DMS114 treated with DMSO at 0.1 percent for 48 hours (cell line): ENCODE measurements at regions not wholly inside any gene's neighbourhood (a gene's known extent, or its start where the extent isn't known, plus 50 kb on each side); places are given as distances from the start of the nearest gene placed in this dataset.
"Not testable (repeated sequence)": the region's sequence is repeated elsewhere in the genome, so short reads cannot be mapped to it uniquely, and the experiment has no call there.

Experiments
- DNase-seq: peaks from one replicate; lab custom pipeline; 2025; ENCODE audit not compliant: unreplicated experiment; lab: John Stamatoyannopoulos, UW

DNA sequence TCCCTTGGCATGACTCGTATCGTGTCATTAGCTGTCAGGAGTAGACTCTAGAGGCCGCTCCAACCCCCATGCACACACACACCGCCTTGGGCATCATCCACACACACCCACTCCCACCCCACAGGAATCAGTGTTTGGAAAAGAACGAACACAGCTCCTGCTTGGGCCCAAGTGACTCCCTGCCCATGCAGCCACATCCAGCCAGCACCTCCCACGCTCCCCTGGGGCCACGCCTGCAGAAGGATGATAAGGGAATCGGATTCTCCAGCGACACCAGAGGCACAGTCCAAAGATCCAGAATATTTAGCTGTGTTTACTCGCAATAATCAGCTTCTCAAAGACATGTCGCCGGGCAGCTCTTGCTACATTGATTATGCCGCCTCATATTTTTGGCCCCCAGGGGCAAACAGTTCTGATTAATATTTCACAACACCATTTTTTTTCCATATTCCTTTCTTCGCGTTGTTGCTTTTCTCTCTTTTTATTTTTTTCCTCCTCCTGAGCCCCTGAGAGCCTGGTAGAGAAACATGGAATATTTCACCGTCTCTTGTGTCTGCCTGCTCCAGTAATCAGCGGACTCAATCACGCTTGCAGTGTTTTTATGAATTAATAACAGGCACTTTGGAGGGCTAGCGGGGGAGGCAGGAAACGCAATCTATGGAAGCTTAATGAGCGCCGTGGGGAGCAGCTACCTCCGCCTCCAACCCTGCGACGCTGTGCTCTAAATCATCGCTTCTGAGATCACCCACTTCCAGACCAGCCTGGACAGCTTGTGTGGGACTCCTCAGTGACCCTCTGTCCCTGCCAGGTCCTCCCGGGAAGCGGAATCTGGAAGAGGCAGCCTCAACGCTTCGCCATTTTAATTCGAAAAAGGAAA, 221.4 kb downstream of the TLE3 start:
- no peak for DNase-seq

DNA sequence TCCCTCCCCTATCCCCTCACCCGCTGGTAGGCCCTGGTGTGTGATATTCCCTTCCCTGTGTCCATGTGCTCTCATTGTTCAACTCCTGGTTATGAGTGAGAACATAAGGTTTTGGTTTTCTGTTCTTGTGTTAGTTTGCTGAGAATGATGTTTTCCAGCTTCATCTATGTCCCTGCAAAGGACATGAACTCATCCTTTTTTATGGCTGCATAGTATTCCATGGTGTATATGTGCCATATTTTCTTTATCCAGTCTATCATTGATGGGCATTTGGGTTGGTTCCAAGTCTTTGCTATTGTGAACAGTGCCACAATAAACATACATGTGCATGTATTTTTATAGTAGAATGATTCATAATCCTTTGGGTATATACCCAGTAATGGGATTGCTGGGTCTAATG, 217.8 kb downstream of the TLE3 start:
- not testable (repeated sequence) for DNase-seq

DNA sequence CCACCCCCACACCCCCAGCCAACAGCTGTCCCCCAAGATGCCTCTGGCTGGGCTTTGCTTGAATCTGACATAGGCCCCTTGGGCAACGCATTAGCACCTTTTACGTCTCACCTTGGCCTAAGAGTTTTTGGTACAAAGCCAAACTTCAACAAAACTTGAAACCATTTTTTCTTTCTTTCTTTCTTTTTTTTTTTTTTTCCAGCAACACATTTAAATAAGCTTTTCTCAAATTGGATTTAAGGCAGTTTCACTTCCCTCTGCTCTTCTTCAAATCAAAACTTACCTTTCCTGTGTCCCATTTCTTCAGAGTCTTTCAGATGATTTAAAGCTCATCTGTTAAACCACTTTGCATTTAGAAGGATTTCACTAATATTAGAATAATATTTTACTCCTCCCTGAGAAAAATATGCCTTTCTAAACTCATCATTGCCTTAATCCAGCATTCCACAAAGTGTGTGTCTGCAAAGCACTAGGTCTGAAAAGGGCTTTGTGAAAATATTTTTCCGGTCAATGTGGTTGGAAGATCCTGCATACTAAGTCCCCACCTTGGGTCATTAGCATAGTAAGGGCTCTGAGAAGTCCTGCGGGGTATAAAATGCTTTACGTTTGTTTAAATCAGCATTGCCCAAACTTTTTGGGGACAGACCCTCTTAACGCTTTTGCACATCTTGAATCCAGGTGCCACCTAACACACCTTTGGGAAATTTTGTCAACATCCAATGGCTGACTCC, 217.0 kb downstream of the TLE3 start:
- DNase-seq, result no peak

DNA sequence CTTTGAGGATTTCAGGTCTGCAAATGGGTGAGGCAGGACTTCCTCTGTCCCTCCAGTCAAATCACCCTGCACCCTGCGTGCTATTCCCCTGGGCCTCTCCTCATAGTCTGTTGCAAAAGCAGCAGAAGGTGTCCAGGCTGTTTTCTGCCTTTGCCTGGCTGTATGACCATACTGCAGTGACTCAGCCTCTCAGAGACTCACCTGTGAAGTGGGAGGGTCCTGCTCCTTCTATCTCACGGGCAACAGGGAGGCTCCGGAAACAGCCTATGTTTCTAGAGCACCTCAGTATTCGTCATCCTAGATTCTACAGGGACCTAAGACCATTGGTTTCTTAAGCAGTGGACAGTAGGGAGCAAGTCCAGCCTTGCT, 216.4 kb downstream of the TLE3 start:
- DNase-seq, result no peak

DNA sequence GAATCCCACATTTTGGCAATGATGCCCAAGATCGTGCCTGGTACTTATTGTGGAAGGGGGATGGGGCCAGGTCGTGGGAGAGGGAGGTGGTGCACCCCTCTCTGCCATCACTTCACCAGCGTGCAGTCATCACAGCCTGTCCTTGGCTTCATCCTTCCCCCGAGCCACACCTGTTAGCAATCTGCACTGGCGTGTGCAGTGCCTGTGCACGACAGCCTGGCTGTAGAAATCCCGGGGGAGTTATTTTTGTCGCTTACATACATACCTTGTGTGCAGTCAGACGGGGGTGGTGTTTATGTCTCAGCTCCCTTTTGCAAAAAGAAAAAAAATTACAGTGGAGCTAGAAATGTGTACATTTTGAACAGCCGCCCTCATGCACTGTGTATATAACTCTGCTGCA, 216.0 kb downstream of the TLE3 start:
- no peak for DNase-seq

DNA sequence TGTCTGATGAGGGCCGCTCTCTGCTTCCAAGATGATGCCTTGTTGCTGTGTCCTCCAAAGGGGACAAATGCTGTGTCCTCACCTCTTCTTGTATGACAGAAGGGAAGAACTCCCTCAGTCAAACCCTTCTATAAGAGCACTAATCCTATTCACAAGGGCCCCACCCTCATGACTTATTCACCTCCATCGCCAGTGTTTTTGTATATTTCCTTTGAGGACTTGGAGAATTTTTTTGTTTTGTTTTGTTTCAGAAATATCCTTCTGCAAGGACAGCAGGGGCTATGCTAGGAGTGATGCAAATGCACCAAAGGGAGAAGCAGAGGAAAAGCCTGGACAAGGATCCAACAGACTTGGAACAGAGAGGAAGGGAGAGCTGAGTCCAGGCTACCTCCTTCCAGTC, 214.4 kb downstream of the TLE3 start:
- DNase-seq, result no peak

DNA sequence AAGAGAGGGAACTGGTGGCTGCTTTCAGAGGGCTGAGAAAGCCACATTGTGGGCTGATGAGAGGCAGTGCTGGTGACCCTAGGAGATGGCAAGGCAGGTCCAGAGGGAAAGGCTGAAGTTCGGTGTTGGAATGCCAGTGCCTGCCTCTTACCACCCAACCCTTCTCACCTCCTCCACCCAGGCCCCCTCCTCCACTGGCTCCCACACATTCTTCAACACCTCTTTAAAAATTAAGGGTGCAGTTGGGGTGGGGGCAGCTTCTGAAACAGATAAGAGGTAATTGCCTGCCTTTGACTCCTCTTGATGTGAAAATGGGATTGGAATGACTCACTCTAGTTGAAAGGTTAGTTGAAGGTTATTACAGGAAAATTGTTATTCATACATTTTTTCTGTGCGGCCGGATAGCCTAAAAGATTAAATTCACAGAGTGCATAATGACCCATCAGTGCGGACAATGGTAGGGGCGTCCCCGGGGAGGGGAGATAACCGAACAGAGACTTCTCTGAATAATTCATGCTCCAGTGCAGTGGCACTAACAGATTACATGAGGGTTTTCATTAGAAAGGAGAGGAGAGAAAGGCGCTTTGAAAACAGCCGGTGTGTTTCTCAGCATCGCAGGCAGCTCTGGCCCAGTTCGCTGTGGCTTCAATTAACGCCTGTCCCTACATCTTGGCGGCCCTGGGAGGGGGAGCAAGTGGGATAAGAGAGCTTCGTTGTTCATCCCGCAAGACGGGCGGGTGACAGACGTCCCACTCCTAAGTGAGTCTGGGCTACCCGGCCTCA, 212.4 kb downstream of the TLE3 start:
- DNase-seq, result no peak

DNA sequence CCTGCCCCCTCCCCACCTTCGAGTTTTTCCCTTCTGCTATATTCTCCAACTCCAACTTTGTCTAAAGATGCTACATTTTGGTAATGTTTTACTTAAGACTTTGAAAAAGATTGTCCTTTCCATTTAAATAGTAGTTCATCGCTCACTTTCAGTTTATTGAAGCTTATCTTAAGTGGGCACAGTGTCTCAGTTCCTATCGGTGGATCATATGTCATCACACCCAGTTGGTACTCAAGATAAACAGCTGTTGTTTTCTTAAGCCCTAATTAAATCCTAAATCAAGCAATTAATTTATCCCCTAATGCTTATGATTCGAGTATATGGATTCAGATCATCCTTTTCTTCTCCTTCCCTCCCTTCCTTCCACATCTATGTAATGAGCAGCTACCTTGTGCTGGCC, 210.7 kb downstream of the TLE3 start:
- DNase-seq, result no peak

DNA sequence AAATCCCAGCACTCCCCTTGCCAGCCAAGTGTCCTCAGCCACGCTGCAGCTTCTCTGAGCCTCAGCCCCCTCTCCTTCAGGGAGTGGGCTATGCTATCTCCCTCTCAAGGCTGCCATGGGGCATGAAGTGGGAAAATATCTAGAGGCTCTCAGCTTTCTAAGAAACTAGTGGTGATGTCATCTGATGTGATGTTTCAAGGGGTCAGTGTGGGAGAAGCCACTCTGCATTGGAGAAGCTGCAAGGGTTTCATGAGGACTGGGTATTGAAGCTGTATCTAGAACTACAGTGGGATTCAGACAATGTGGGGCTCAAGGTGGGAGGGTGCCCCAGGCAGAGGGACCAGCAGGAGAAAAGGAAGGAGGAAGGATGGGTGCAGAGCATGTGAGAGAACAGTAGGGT, 210.2 kb downstream of the TLE3 start:
- no peak for DNase-seq

DNA sequence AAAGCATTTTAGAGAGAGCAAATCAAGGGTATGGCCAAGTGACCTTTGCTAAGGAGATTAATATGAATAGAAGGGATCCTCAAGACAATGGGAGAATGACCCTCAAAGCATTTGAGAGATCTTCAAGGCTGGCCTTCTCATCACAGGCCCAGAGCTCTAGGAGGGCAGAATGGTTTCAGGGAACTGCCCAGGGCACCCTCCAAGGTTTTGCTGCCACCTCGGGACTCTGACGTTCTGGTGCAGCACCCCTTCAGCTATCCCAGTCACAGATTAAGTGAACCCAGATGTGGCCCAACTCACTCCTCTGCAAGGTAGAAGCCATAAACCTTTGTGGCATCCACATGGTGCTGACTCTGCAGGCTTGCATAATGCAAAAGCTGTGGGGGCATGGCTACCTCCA, 209.3 kb downstream of the TLE3 start:
- no peak for DNase-seq

DNA sequence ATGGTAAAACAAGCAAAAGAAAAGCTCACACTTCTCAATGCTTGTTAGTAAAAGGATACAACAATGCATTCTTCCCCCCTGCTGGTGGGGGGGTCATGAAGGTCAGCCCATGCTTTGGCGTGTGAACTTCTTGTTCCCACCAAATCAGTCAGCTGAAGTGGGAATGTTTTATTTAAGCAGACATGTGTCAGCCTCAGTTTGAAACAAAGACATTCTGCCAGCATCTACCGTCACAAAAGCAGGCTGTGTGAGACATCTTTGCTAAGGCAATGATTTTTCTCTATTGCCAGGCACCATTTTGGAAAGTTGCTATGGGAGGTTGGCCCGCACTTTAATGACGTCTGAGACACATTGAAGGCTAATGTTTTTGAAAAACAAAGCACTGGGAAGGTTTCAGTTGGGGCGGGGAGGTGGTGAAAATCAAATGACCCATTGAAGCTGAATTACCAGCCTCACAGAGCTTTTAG, 206.6 kb downstream of the TLE3 start:
- no peak for DNase-seq

DNA sequence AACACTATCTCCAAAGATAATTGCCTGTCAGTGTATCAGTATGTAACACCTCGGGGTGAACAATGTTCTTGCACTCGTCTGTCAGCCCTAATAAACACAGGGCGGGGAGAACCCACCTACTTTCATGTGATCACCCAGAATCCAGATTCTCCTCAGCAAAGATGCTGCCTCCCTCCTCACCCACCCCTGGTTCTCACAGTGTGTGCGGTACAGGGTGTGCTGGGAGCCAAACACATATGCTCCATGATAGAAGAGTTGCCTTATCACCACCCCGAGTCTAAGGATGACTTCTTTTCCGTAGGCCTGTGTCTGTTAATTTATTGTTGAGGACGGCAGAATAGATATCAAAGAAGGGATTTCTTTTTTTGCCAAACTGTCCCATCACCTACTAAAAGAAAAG, 206.1 kb downstream of the TLE3 start:
- no peak for DNase-seq

DNA sequence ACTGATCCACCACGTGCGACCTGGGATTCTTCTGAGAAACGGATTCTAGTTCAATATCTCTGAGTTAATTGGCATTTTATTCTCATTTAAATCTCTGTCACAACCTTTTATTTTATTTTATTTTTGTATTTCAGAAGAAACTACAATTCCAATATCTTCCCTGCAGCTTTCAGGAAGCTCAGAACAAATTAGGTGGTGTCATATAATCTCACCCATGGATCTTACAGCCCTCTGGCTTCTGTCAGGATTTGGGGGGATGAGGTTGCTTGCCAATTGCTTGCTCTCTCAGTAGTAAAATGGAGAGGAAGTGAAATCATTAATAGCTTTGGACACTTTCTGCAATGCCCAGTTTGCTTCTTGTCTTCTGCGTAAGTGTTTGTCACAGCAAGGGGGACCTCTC, 205.4 kb downstream of the TLE3 start:
- no peak for DNase-seq

DNA sequence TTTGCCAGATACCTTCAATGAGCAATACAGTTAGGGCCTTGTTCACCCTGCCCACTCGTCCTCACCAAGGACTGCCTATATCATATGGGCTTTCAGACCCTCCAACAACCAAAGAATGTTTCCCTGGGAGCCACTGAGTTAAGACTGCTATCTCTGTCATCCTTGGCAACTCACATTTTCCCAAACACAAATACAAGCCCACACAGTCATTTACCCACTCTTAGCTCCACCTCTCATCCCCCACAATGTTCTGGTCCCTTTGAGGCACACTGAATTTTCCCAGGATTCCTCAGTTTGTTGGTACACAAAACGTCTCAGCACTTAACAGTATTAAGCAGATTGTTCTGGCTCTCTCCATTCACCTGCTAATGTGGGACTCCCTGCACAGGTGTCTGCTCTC, 204.6 kb downstream of the TLE3 start:
- DNase-seq, result no peak

DNA sequence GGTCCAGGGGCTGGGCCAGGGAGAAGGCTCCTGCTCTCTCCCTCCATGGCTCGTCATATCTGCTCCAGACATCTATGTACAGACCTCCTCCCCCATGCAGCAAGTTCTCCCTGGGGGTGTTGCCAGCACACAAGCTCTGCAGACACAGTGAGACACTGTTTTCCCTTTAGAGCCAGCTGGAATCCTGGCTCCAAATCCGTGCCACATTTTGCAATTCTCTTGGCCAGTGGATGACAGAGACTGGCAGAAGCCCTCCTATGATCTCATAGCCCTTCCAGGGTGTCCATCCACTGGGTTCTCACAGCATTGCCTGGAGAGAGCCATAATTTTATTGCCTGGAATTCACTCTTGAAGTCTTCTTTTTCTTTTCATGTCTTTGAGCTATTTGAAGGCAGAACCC, 203.9 kb downstream of the TLE3 start:
- no peak for DNase-seq

DNA sequence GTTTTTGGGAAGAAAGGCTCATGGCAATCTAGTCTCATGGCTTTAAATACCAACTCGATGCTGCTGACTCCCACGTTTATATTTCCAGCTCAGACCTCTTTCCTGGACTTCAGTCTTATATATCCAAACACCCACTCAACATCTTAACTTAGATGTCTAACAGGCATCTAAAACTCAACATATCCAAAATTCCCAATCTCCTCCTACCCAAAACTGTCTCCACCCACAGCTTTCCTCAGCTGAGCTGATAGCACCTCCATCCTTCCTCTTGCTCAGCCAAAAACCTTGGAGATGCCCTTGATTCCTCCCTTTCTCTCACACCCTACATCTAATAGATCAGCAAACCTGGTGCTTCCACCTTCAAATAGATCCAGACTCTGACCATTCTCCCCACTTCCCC, 202.5 kb downstream of the TLE3 start:
- DNase-seq, result no peak

DNA sequence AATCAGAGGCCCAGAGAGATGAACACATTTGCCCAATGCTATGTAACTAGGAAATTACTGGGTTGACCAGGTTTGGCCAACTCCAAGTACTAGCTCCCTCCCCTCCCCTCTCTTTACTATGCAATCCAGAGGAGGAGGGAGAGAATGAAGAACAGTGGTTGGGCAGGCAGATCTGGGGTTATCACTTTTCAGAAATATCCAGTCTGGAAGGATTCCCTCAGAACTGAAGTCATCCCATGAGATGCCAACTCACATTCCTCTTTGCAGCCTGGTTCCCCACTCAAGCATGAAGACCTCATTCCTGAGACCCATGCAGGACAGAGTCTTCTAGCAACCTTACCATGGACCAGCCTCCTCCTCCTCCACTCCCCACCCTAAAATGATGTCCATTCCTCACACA, 201.1 kb downstream of the TLE3 start:
- no peak for DNase-seq

DNA sequence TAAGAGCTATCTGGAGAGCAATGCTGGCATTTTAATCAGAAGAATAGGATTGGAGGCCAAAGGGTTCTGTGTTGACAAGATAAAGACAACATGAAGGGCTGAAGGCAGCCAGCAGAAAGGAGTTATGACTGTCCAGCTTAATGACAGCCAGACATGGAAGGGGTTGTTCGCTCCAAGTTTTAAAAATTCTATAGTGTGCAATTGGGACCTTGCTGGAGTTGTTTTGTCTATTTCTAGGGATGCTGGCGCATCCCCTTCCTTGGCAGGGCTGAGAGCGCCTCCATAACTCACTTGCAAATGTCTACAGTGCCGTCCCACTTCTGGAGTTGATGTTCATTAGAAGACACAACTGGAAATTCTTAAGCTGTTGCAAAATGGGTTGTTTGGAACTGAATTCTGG, 200.7 kb downstream of the TLE3 start:
- DNase-seq, result no peak

DNA sequence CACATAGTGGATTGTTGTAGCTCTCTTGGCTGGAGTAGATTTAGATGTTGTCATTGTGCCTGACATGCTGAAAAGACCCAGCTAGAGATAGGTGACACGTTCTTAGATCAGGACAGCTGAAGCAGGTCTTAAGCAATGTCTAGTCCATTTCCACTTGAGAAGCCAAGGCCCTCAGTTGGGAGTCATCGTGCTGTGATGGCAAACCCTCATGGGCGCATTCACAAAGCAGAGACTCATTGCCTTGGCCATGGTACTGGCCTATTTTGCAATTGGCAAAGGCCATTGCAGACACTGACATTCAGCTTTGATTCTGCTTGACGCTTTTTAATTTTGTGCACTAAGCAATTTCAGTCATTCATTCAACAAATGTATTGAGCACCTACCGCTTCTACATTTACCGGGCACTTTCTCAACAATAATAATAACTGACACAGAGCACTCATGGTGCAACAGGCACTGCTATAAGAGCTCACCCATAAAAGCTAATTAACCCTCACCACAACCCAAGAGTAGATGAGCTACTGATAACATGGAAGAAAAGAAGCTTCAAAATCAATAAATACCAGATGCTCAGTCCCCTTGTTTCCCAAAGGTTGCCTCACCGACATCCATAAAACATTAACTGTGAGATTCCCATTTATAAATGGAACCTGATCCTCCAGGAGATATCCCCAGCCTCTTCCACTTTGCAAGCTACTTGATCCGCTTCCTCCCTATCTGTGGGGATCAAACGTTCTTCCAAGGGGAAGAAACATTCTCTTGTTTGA, 200.1 kb downstream of the TLE3 start:
- no peak for DNase-seq

DNA sequence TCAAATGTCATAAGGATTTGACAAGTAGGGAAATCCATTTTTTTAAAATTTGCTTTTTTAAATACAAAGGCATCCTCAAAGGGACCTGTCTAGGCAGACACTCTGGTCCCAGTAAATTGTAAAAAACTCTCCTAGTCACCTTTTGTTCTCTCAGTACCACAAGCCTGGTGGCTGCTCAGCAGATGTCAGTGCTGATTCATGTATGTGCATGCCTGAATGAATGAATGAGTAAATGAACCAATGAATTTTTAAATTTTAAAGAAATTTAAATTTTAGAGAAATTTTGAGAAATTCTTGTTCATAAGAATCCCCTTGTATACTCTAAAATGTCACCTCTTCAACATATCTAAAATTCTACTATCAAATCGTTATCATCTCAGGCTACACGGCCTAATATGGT, 199.5 kb downstream of the TLE3 start:
- DNase-seq, result no peak
